ENCODE measurements at regions not wholly inside any gene's neighbourhood (a gene's known extent, or its start where the extent isn't known, plus 50 kb on each side); places are given as distances from the start of the nearest gene placed in this dataset.

DNA sequence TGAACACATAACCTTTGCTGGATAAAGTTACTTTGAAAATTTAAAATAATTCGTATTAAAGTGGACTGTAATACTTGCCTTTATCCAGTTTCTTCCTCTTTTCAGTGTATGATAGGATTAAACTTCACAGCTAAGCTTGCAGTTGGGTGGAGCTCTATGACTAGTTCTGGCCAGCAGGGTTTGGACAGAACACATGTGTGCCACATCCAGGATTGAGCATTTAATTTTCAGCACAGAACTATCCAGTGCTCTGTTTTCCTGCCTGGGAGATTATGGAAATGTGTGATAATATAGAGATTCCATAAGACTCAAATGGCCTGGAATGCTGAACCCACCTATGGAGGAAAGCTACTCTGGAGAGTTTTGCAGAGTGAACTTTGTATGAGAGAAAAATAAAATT lies 200.2 kb downstream of the OSR1 start (continued):
- TF ChIP-seq, protein P1, sequence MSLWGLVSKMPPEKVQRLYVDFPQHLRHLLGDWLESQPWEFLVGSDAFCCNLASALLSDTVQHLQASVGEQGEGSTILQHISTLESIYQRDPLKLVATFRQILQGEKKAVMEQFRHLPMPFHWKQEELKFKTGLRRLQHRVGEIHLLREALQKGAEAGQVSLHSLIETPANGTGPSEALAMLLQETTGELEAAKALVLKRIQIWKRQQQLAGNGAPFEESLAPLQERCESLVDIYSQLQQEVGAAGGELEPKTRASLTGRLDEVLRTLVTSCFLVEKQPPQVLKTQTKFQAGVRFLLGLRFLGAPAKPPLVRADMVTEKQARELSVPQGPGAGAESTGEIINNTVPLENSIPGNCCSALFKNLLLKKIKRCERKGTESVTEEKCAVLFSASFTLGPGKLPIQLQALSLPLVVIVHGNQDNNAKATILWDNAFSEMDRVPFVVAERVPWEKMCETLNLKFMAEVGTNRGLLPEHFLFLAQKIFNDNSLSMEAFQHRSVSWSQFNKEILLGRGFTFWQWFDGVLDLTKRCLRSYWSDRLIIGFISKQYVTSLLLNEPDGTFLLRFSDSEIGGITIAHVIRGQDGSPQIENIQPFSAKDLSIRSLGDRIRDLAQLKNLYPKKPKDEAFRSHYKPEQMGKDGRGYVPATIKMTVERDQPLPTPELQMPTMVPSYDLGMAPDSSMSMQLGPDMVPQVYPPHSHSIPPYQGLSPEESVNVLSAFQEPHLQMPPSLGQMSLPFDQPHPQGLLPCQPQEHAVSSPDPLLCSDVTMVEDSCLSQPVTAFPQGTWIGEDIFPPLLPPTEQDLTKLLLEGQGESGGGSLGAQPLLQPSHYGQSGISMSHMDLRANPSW (CRISPR knock-in tag; IDR thresholded peaks at IDR 0.05): no peak
- TF ChIP-seq CREM (IDR thresholded peaks at IDR 0.05; ENCODE audit: low read depth) (no peak), MYNN (IDR thresholded peaks at IDR 0.05) (no peak), MYNN (CRISPR knock-in tag; IDR thresholded peaks at IDR 0.05) (no peak), ZNF311 (CRISPR knock-in tag; IDR thresholded peaks at IDR 0.05) (no peak), SMARCA5 (IDR thresholded peaks at IDR 0.05) (no peak)
- TF ChIP-seq, protein P2, sequence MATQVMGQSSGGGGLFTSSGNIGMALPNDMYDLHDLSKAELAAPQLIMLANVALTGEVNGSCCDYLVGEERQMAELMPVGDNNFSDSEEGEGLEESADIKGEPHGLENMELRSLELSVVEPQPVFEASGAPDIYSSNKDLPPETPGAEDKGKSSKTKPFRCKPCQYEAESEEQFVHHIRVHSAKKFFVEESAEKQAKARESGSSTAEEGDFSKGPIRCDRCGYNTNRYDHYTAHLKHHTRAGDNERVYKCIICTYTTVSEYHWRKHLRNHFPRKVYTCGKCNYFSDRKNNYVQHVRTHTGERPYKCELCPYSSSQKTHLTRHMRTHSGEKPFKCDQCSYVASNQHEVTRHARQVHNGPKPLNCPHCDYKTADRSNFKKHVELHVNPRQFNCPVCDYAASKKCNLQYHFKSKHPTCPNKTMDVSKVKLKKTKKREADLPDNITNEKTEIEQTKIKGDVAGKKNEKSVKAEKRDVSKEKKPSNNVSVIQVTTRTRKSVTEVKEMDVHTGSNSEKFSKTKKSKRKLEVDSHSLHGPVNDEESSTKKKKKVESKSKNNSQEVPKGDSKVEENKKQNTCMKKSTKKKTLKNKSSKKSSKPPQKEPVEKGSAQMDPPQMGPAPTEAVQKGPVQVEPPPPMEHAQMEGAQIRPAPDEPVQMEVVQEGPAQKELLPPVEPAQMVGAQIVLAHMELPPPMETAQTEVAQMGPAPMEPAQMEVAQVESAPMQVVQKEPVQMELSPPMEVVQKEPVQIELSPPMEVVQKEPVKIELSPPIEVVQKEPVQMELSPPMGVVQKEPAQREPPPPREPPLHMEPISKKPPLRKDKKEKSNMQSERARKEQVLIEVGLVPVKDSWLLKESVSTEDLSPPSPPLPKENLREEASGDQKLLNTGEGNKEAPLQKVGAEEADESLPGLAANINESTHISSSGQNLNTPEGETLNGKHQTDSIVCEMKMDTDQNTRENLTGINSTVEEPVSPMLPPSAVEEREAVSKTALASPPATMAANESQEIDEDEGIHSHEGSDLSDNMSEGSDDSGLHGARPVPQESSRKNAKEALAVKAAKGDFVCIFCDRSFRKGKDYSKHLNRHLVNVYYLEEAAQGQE (IDR thresholded peaks at IDR 0.05; ENCODE audit: borderline replicate concordance): no peak
- TF ChIP-seq, protein P2 (CRISPR knock-in tag; IDR thresholded peaks at IDR 0.05; ENCODE audit: low read depth): no peak
- TF ChIP-seq, protein P3, sequence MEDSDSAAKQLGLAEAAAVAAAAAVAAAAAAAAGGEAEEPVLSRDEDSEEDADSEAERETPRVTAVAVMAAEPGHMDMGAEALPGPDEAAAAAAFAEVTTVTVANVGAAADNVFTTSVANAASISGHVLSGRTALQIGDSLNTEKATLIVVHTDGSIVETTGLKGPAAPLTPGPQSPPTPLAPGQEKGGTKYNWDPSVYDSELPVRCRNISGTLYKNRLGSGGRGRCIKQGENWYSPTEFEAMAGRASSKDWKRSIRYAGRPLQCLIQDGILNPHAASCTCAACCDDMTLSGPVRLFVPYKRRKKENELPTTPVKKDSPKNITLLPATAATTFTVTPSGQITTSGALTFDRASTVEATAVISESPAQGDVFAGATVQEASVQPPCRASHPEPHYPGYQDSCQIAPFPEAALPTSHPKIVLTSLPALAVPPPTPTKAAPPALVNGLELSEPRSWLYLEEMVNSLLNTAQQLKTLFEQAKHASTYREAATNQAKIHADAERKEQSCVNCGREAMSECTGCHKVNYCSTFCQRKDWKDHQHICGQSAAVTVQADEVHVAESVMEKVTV (CRISPR knock-in tag; IDR thresholded peaks at IDR 0.05): no peak
